Activated CD4-positive, alpha-beta T cell treated with anti-CD3 and anti-CD28 coated beads, Interleukin-2, amount 10 ng/mL, durations not matched to agents 7 days and 5 days (primary cell): ENCODE measurements at regions not wholly inside any gene's neighbourhood (a gene's known extent, or its start where the extent isn't known, plus 50 kb on each side); places are given as distances from the start of the nearest gene placed in this dataset.

Source experiments
- CTCF ChIA-PET: fragments of 350-600 bp; sonication (Branson Sonifier 250); formaldehyde crosslinking; loops from one replicate; lab custom pipeline; 2021; ENCODE audit warnings: antibody characterized with exemption; lab: Charles Lee
- POLR2A ChIA-PET: fragments of 350-600 bp; sonication (Branson Sonifier 250); formaldehyde crosslinking; loops from one replicate; lab custom pipeline; 2021; ENCODE audit warnings: antibody characterized with exemption; lab: Charles Lee
- DNase-seq: peaks from one replicate; pipeline ENCODE4 v3.0.0-alpha.2; 2020
- H3K27ac Mint-ChIP-seq: one replicate; pipeline ENCODE4 v1.8.0; 2021; ENCODE audit warnings: mild to moderate bottlenecking, moderate library complexity, mixed read lengths
- H3K27me3 Mint-ChIP-seq: one replicate; pipeline ENCODE4 v1.8.0; 2021; ENCODE audit warnings: mixed read lengths
- H3K36me3 Mint-ChIP-seq: one replicate; pipeline ENCODE4 v1.8.0; 2021; ENCODE audit warnings: low read depth, mixed read lengths
- H3K4me1 Mint-ChIP-seq: one replicate; pipeline ENCODE4 v1.8.0; 2021; ENCODE audit warnings: mixed read lengths
- H3K4me3 Mint-ChIP-seq: one replicate; pipeline ENCODE4 v1.8.0; 2021; ENCODE audit warnings: mild to moderate bottlenecking, moderate library complexity, mixed read lengths
- H3K9me3 Mint-ChIP-seq: one replicate; pipeline ENCODE4 v1.8.0; 2021; ENCODE audit warnings: mixed read lengths

DNA sequence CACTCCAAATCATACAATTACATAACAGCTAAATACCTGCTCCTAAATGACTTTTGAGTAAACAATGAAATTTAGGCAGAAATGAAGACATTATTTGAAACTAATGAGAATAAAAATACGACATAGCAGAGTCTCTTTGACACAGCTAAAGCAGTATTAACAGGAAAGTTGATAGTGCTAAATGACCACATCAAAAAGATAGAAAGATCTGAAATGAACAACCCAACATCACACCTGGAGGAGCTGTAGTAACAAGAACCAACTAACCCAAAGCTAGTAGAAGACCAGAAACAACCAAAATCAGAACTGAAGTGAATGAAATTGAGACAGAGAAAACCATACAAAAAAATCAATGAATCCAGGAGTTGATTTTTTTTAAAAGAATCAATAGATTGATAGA is 257.8 kb downstream of the ARAP2 start:
- no peak overlapping the region for H3K27ac Mint-ChIP-seq
- ChIA-PET CTCF (interaction anchor here (0.7 kb wide), 1 partner anchor 11 kb away, joined by 3 read pairs; no protein-coding TSS in a partner anchor), POLR2A (no interaction called here)
- H3K4me1 Mint-ChIP-seq, result peaks cover 7% of the 10 kb centered on the region
- H3K36me3 Mint-ChIP-seq, result no peaks in the 10 kb centered on the region
- H3K27me3 Mint-ChIP-seq, result no peaks in the 10 kb centered on the region
- peaks cover 1% of the 10 kb centered on the region for H3K9me3 Mint-ChIP-seq
- no peak for DNase-seq
- no peak overlapping the region for H3K4me3 Mint-ChIP-seq

GRCh38 chr4:35993606-35994005 is 250.7 kb downstream of the ARAP2 start:
- Mint-ChIP-seq H3K27me3 (no peaks in the 10 kb centered on the region), H3K27ac (no peak overlapping the region), H3K9me3 (no peaks in the 10 kb centered on the region), H3K4me1 (no peaks in the 10 kb centered on the region), H3K4me3 (no peak overlapping the region), H3K36me3 (no peaks in the 10 kb centered on the region)
- CTCF ChIA-PET, result interaction anchor here (0.7 kb wide), 1 partner anchor 81 kb away, joined by 3 read pairs; no protein-coding TSS in a partner anchor
- no peak for DNase-seq
- POLR2A ChIA-PET, result no interaction called here

GRCh38 chr4:36000941-36001557 is 243.3 kb downstream of the ARAP2 start:
- ChIA-PET POLR2A (interaction anchor here (0.6 kb wide), 1 partner anchor 27 kb away, joined by 4 read pairs; no protein-coding TSS in a partner anchor), CTCF (no interaction called here)
- Mint-ChIP-seq H3K27ac (no peak overlapping the region), H3K4me3 (no peak overlapping the region), H3K4me1 (no peaks in the 10 kb centered on the region), H3K9me3 (no peaks in the 10 kb centered on the region), H3K36me3 (no peaks in the 10 kb centered on the region), H3K27me3 (no peaks in the 10 kb centered on the region)
- no peak for DNase-seq

DNA sequence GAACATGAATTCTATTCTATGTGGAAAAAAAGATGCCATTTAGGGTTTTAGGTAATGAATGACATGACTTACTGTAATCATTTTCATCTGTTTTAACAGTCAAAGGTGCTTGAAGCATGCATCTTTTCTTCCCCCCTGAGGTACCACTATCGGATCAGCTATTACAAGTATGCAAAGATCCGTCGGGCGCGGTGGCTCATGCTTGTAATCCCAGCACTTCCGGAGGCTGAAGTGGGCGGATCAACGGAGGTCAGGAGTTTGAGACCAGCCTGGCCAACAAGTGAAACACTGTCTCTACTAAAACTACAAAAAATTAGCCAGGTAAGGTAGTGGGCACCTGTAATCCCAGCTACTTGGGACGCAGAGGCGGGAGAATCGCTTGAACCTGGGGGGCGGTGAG is 241.3 kb downstream of the ARAP2 start:
- ChIA-PET CTCF (no interaction called here), POLR2A (no interaction called here)
- H3K4me3 Mint-ChIP-seq, result no peak overlapping the region
- H3K9me3 Mint-ChIP-seq, result no peaks in the 10 kb centered on the region
- H3K27ac Mint-ChIP-seq, result no peak overlapping the region
- no peaks in the 10 kb centered on the region for H3K4me1 Mint-ChIP-seq
- H3K36me3 Mint-ChIP-seq, result no peaks in the 10 kb centered on the region
- no peak for DNase-seq
- no peaks in the 10 kb centered on the region for H3K27me3 Mint-ChIP-seq

DNA sequence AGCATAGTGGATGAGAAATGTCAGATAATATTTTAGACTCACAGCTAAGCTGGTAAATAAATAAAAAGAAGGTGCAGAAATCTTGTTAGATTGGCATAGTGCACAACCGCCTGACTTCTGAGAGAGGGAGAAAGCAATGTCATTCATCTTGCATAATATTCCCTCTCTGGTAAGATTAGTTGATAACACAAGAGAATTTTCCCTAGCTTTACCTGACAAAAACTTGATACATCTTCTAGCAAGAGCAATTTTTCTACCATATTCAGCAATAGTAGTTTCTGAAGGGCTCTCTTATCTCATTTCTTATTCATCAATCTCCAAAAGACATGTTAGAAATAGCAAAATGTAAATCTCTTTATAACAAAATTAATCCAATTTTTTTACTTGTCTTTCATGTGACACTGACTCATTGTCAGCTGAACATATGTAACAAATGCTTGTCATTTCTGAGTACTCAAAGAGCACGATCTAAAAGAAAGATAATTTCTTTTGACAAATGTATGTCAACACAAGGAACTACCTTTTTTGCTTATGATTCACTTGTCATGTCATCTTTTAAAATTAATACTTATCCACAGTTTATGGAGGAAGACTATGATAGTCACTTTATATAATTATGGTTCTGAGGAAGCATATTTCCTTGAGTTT is 240.0 kb downstream of the ARAP2 start:
- no peak for DNase-seq
- ChIA-PET POLR2A (no interaction called here), CTCF (no interaction called here)
- H3K4me3 Mint-ChIP-seq, result no peak overlapping the region
- peaks cover 3% of the 10 kb centered on the region for H3K9me3 Mint-ChIP-seq
- H3K36me3 Mint-ChIP-seq, result no peaks in the 10 kb centered on the region
- no peaks in the 10 kb centered on the region for H3K27me3 Mint-ChIP-seq
- no peak overlapping the region for H3K27ac Mint-ChIP-seq
- H3K4me1 Mint-ChIP-seq, result no peaks in the 10 kb centered on the region

DNA sequence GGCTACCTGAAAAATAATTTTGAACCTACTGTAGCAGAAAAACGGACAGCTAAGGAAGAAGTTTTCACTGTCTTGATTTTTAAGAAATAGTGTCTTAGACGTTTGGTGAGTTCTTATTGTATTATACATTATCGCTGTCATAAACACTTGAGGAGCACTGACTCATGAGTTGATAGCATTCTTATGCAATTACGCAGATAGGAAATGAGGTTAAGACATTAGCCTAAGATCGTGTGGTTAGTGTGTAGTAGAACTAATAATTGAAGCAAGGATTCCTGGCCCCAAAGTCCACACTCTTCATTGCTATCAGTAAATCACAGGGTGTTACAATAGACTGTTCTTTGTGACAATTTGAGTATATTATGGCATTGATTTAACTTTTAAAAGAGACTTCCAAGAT is 238.1 kb downstream of the ARAP2 start:
- POLR2A ChIA-PET, result no interaction called here
- no peaks in the 10 kb centered on the region for H3K36me3 Mint-ChIP-seq
- H3K9me3 Mint-ChIP-seq, result peaks cover 3% of the 10 kb centered on the region
- no peak overlapping the region for H3K27ac Mint-ChIP-seq
- H3K4me3 Mint-ChIP-seq, result no peak overlapping the region
- CTCF ChIA-PET, result no interaction called here
- H3K4me1 Mint-ChIP-seq, result no peaks in the 10 kb centered on the region
- no peak for DNase-seq
- H3K27me3 Mint-ChIP-seq, result no peaks in the 10 kb centered on the region

DNA sequence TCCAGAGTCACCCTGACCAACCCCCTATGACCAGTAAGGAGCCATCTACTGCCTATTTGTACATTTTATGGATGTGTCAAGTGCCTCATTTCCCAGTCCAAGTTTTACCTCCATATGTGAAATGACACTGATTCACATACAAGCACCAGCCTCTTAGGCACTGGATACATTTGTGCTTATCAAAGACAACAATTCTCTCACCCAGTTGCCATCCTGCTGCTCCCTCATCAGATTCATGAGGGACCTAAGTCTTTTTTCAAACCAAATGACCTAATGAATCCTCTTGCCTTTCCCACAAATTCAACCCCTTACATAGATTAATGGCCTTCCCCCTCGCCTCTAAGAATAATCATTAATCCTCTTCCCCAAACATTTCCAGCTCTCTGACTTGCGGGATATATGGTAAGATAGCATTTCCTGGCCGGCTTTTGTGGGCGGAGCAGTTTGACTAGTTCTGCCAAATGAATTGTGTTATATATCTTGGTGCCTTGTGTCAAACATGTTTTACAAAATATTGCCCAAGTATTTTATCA is 233.9 kb downstream of the ARAP2 start:
- DNase-seq, result no peak
- CTCF ChIA-PET, result no interaction called here
- POLR2A ChIA-PET, result no interaction called here
- no peaks in the 10 kb centered on the region for H3K36me3 Mint-ChIP-seq
- H3K27ac Mint-ChIP-seq, result no peak overlapping the region
- no peaks in the 10 kb centered on the region for H3K27me3 Mint-ChIP-seq
- H3K9me3 Mint-ChIP-seq, result peaks cover 3% of the 10 kb centered on the region
- no peaks in the 10 kb centered on the region for H3K4me1 Mint-ChIP-seq
- no peak overlapping the region for H3K4me3 Mint-ChIP-seq

- Mint-ChIP-seq H3K27ac (no peak overlapping the region), H3K9me3 (peaks cover 3% of the 10 kb centered on the region), H3K27me3 (no peaks in the 10 kb centered on the region), H3K4me3 (no peak overlapping the region), H3K4me1 (no peaks in the 10 kb centered on the region), H3K36me3 (no peaks in the 10 kb centered on the region)
- ChIA-PET POLR2A (no interaction called here), CTCF (no interaction called here)
- DNase-seq, result no peak
These were observed 232.9 kb downstream of the ARAP2 start for GRCh38 chr4:36011381-36011780.

GRCh38 chr4:36012503-36012902 is 231.8 kb downstream of the ARAP2 start:
- POLR2A ChIA-PET, result no interaction called here
- CTCF ChIA-PET, result no interaction called here
- H3K9me3 Mint-ChIP-seq, result peaks cover 3% of the 10 kb centered on the region
- no peak overlapping the region for H3K4me3 Mint-ChIP-seq
- H3K27ac Mint-ChIP-seq, result no peak overlapping the region
- H3K27me3 Mint-ChIP-seq, result no peaks in the 10 kb centered on the region
- no peaks in the 10 kb centered on the region for H3K4me1 Mint-ChIP-seq
- H3K36me3 Mint-ChIP-seq, result no peaks in the 10 kb centered on the region
- no peak for DNase-seq

- POLR2A ChIA-PET, result no interaction called here
- Mint-ChIP-seq H3K36me3 (no peaks in the 10 kb centered on the region), H3K4me3 (no peak overlapping the region), H3K4me1 (no peaks in the 10 kb centered on the region), H3K27ac (no peak overlapping the region), H3K9me3 (peaks cover 3% of the 10 kb centered on the region), H3K27me3 (no peaks in the 10 kb centered on the region)
- CTCF ChIA-PET, result no interaction called here
- no peak for DNase-seq
These were observed 231.1 kb downstream of the ARAP2 start for GRCh38 chr4:36013206-36013605.
